HepG2 (cell line): ENCODE measurements at regions not wholly inside any gene's neighbourhood (a gene's known extent, or its start where the extent isn't known, plus 50 kb on each side); places are given as distances from the start of the nearest gene placed in this dataset.

Experiments
- ATAC-seq: fragments of 200-7000 bp; cut with Tn5 transposase; 3 replicates; pipeline ENCODE4 v1.9.1; 2020; ENCODE audit warnings: mild to moderate bottlenecking, moderate library complexity
- BruUV-seq: library from RNA; stranded (reverse); fragments of 400-500 nt; replicated peaks from 2 replicates; lab custom pipeline; 2021; lab: Mats Ljungman, UMichigan
- CTCF ChIA-PET: fragments of 300-600 bp; formaldehyde crosslinking; extraction: SDS; loops from one replicate; lab custom pipeline; 2021; ENCODE audit warnings: low total read pairs, inconsistent platforms, low intra/inter-chr PET ratio; lab: Yijun Ruan, JAX
- POLR2A ChIA-PET: fragments of 350-600 bp; sonication (Branson Sonifier 250); formaldehyde crosslinking; loops from one replicate; lab custom pipeline; 2020; ENCODE audit warnings: antibody characterized with exemption, inconsistent platforms; lab: Yijun Ruan, JAX
- DNase-seq: peaks from one replicate; pipeline ENCODE4 v3.0.0-alpha.2; 2015; ENCODE audit warnings: low spot score
- FAIRE-seq: peaks from 3 replicates; lab custom pipeline; 2011; peaks lifted over from hg19 to GRCh38; lab: Jason Lieb, UNC
- H2AFZ ChIP-seq: one replicate; pipeline ENCODE4 v1.6.1; 2011; ENCODE audit warnings: low read length, inconsistent platforms
- H3K27ac ChIP-seq: fragments of 300-600 bp; 3 replicates; pipeline ENCODE4 v1.8.0; 2011; ENCODE audit warnings: mixed run types, mild to moderate bottlenecking, mixed read lengths, low read length, inconsistent platforms; ENCODE audit not compliant: insufficient read depth; ENCODE audit errors: extremely low read length
- H3K27me3 ChIP-seq, 2 experiments: fragments of 200-600 bp in 1 of 2; 2 replicates in 1 of 2; 3 replicates in 1 of 2; pipeline versions ENCODE4 v1.6.0 to v1.8.0; 2011; ENCODE audit warnings: low read length in 2 of 2, mild to moderate bottlenecking in 2 of 2, moderate library complexity in 2 of 2, inconsistent platforms in 1 of 2; ENCODE audit not compliant: insufficient read depth in 2 of 2, control insufficient read depth in 1 of 2
- H3K36me3 ChIP-seq, 2 experiments: fragments of 200-600 bp in 1 of 2; replicated peaks in 1 of 2; 2 replicates in 1 of 2; 3 replicates in 1 of 2; pipeline versions ENCODE4 v1.5.1 to v1.8.0; 2011; ENCODE audit warnings: low read length in 2 of 2, inconsistent platforms in 1 of 2; ENCODE audit not compliant: insufficient read depth in 2 of 2, control insufficient read depth in 1 of 2
- H3K4me1 ChIP-seq: 2 replicates; pipeline ENCODE4 v1.5.1; 2012; ENCODE audit warnings: low read length, inconsistent platforms; ENCODE audit not compliant: insufficient read depth
- H3K4me2 ChIP-seq: 2 replicates; pipeline ENCODE4 v1.6.0; 2011; ENCODE audit warnings: low read depth, low read length, inconsistent platforms
- H3K4me3 ChIP-seq, 3 experiments: fragments of 200-600 bp in 1 of 3; sonication (generic), shearing (Covaris generic) in 1 of 3; replicated peaks in 1 of 3; 2 replicates each; pipeline ENCODE4 v1.5.1; 2011 to 2016; ENCODE audit warnings: low read length in 3 of 3, inconsistent platforms in 2 of 3, low read depth in 2 of 3, mild to moderate bottlenecking in 2 of 3, control low read depth in 1 of 3, mixed read lengths in 1 of 3; ENCODE audit not compliant: insufficient read depth in 1 of 3
- H3K79me2 ChIP-seq: one replicate; pipeline ENCODE4 v1.6.1; 2011; ENCODE audit warnings: low read length, inconsistent platforms; ENCODE audit not compliant: insufficient read depth
- H3K9ac ChIP-seq: 2 replicates; pipeline ENCODE4 v1.6.0; 2011; ENCODE audit warnings: mild to moderate bottlenecking, low read depth, low read length, inconsistent platforms; ENCODE audit not compliant: insufficient read depth
- H3K9me3 ChIP-seq: 2 replicates; pipeline ENCODE4 v1.5.1; 2012; ENCODE audit warnings: mild to moderate bottlenecking, low read length
- H4K20me1 ChIP-seq: 2 replicates; pipeline ENCODE4 v1.6.0; 2011; ENCODE audit warnings: inconsistent platforms, mild to moderate bottlenecking, low read length, moderate library complexity; ENCODE audit not compliant: insufficient read depth
- AGO2 ChIP-seq: fragments of 200-400 bp; formaldehyde crosslinking; optimal IDR thresholded peaks from 2 replicates; pipeline ENCODE3; 2017; ENCODE audit warnings: mild to moderate bottlenecking, low read depth, low read length, moderate library complexity
- HNF4A ChIP-seq: sonication (generic); formaldehyde crosslinking; IDR thresholded peaks from 2 replicates; pipeline ENCODE4 v1.4.0; 2020; ENCODE audit warnings: missing genetic modification reagents
- STAG1 ChIP-seq: sonication (generic); formaldehyde crosslinking; IDR thresholded peaks from 2 replicates; pipeline ENCODE4 v1.4.0; 2020; ENCODE audit warnings: missing genetic modification reagents
- TGIF2 ChIP-seq: IDR thresholded peaks from 2 replicates; pipeline ENCODE4 v1.6.1; 2016; ENCODE audit warnings: control low read depth, missing compliant biosample characterization
- ZNF678 ChIP-seq: sonication (generic); formaldehyde crosslinking; IDR thresholded peaks from 2 replicates; pipeline ENCODE4 v1.4.0; 2020; ENCODE audit warnings: mild to moderate bottlenecking, missing genetic modification reagents
- WGBS: methylation state at CpG from one replicate; pipeline ENCODE4 v1.1.6; 2017; ENCODE audit warnings: low lambda C conversion rate; 5-methylcytosine and 5-hydroxymethylcytosine counted together
- in situ Hi-C: cut with HindIII; loops from 2 replicates; pipeline ENCODE4 v1.10.0; 2017; ENCODE audit warnings: low pct_unique_long_range_greater_than_20kb; ENCODE audit not compliant: extremely low pct_ligation_motif_present
- intact Hi-C: fragments of 100-400 bp; cut with micrococcal nuclease; formaldehyde crosslinking; loops from one replicate; pipeline ENCODE4 v1.10.0; 2022; ENCODE audit not compliant: unreplicated experiment
- TF ChIP-seq, protein P1 (sequence below): sonication (generic); formaldehyde crosslinking; IDR thresholded peaks from 2 replicates; pipeline ENCODE4 v1.4.0; 2020; ENCODE audit warnings: mild to moderate bottlenecking, missing genetic modification reagents, borderline replicate concordance
- TF ChIP-seq, protein P2 (sequence below): sonication (generic); formaldehyde crosslinking; IDR thresholded peaks from 2 replicates; pipeline ENCODE4 v1.5.1; 2020; ENCODE audit warnings: mild to moderate bottlenecking, missing genetic modification reagents, borderline replicate concordance
- TF ChIP-seq, protein P3 (sequence below): sonication (generic); formaldehyde crosslinking; IDR thresholded peaks from 2 replicates; pipeline ENCODE4 v1.4.0; 2020; ENCODE audit warnings: missing genetic modification reagents, borderline replicate concordance

DNA sequence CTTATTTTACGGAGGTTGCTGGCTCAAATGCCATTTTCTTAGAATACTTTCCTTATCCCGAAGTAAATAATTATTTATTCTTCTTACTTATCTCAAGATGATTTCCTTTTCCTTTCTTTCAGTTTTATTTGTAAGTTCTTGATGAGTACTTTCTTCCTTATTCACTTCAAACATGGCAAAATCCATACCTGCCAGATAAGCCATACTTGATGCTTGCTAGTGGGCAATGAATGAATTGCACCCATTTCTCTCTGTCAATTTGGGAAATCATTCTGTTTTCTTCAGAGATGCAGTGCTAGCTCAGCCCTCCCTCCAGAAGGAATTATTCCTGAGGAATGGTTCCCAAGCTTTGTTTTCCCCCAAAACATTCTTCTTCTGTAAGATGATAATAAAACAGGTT lies 598.3 kb downstream of the SPRY1 start:
- Histone ChIP-seq H3K36me3 (no peaks in the 10 kb centered on the region), H3K4me1 (no peaks in the 10 kb centered on the region), H3K27ac (no peak overlapping the region), H3K9ac (no peak overlapping the region), H2AFZ (no peak overlapping the region), H3K27me3 (no peaks in the 10 kb centered on the region), H3K4me3 (no peak overlapping the region), H4K20me1 (no peaks in the 10 kb centered on the region), H3K79me2 (no peaks in the 10 kb centered on the region), H3K9me3 (no peaks in the 10 kb centered on the region), H3K4me2 (no peak overlapping the region)
- in situ Hi-C loops (loop anchor here (5.0 kb wide), 1 partner anchor 223 kb away; no protein-coding TSS in a partner anchor), intact Hi-C loops (loop anchor here (10.0 kb wide), 1 partner anchor 890 kb away; no protein-coding TSS in a partner anchor)
- DNase-seq (no peak), FAIRE-seq (peak; percentile 62), ATAC-seq (peak; percentile 56; the same call in 2 of the 3 replicates)
- WGBS: 6% methylated on average over 2 of the region's 2 CpGs
- no TSS peak for BruUV-seq
- no peak for TF ChIP-seq AGO2
- no peak for TF ChIP-seq HNF4A (CRISPR knock-in tag)
- no peak for TF ChIP-seq ZNF678
- TF ChIP-seq STAG1: peak; percentile 17; the same call in 1 of the 2 replicates
- POLR2A ChIA-PET: no interaction called here
- CTCF ChIA-PET: no interaction called here

DNA sequence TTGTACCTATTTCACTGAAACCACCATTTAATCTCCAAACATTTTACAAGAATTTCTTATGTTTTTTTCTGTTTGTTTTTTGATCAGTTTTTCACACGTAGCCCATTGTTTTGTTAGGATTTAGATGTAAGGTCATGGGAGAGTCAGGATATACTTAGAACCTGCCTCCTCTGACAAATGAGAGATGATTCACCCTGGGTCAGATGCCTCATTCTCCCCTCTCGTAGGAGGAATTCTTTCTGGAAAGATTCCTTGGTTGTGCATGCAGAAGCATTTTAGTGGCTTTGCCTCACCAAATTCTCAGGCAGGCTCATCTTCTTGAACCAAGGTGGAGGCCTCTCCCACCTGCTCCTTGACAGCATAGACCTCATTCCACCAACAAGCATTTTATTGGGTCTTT lies 599.3 kb downstream of the SPRY1 start:
- Histone ChIP-seq H3K36me3 (no peaks in the 10 kb centered on the region), H3K79me2 (no peaks in the 10 kb centered on the region), H3K4me2 (no peak overlapping the region), H3K9ac (no peak overlapping the region), H3K27ac (no peak overlapping the region), H2AFZ (no peak overlapping the region), H3K4me1 (no peaks in the 10 kb centered on the region), H4K20me1 (no peaks in the 10 kb centered on the region), H3K4me3 (no peak overlapping the region), H3K27me3 (no peaks in the 10 kb centered on the region), H3K9me3 (no peaks in the 10 kb centered on the region)
- ChIA-PET CTCF (no interaction called here), POLR2A (no interaction called here)
- FAIRE-seq (no peak), ATAC-seq (no peak), DNase-seq (no peak)
- WGBS: 0% methylated on average over 2 of the region's 2 CpGs
- in situ Hi-C loops: no loop called here
- intact Hi-C loops: loop anchor here (10.0 kb wide), 1 partner anchor 891 kb away; no protein-coding TSS in a partner anchor
- no TSS peak for BruUV-seq
- TF ChIP-seq, protein P1, sequence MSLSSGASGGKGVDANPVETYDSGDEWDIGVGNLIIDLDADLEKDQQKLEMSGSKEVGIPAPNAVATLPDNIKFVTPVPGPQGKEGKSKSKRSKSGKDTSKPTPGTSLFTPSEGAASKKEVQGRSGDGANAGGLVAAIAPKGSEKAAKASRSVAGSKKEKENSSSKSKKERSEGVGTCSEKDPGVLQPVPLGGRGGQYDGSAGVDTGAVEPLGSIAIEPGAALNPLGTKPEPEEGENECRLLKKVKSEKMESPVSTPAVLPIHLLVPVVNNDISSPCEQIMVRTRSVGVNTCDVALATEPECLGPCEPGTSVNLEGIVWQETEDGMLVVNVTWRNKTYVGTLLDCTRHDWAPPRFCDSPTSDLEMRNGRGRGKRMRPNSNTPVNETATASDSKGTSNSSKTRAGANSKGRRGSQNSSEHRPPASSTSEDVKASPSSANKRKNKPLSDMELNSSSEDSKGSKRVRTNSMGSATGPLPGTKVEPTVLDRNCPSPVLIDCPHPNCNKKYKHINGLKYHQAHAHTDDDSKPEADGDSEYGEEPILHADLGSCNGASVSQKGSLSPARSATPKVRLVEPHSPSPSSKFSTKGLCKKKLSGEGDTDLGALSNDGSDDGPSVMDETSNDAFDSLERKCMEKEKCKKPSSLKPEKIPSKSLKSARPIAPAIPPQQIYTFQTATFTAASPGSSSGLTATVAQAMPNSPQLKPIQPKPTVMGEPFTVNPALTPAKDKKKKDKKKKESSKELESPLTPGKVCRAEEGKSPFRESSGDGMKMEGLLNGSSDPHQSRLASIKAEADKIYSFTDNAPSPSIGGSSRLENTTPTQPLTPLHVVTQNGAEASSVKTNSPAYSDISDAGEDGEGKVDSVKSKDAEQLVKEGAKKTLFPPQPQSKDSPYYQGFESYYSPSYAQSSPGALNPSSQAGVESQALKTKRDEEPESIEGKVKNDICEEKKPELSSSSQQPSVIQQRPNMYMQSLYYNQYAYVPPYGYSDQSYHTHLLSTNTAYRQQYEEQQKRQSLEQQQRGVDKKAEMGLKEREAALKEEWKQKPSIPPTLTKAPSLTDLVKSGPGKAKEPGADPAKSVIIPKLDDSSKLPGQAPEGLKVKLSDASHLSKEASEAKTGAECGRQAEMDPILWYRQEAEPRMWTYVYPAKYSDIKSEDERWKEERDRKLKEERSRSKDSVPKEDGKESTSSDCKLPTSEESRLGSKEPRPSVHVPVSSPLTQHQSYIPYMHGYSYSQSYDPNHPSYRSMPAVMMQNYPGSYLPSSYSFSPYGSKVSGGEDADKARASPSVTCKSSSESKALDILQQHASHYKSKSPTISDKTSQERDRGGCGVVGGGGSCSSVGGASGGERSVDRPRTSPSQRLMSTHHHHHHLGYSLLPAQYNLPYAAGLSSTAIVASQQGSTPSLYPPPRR (CRISPR knock-in tag): no peak
- TF ChIP-seq, protein P2, sequence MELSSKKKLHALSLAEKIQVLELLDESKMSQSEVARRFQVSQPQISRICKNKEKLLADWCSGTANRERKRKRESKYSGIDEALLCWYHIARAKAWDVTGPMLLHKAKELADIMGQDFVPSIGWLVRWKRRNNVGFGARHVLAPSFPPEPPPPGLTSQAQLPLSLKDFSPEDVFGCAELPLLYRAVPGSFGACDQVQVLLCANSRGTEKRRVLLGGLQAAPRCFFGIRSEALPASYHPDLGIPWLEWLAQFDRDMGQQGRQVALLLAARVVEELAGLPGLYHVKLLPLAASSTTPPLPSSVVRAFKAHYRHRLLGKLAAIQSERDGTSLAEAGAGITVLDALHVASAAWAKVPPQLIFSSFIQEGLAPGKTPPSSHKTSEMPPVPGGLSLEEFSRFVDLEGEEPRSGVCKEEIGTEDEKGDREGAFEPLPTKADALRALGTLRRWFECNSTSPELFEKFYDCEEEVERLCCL (CRISPR knock-in tag): no peak
- TF ChIP-seq, protein P3, sequence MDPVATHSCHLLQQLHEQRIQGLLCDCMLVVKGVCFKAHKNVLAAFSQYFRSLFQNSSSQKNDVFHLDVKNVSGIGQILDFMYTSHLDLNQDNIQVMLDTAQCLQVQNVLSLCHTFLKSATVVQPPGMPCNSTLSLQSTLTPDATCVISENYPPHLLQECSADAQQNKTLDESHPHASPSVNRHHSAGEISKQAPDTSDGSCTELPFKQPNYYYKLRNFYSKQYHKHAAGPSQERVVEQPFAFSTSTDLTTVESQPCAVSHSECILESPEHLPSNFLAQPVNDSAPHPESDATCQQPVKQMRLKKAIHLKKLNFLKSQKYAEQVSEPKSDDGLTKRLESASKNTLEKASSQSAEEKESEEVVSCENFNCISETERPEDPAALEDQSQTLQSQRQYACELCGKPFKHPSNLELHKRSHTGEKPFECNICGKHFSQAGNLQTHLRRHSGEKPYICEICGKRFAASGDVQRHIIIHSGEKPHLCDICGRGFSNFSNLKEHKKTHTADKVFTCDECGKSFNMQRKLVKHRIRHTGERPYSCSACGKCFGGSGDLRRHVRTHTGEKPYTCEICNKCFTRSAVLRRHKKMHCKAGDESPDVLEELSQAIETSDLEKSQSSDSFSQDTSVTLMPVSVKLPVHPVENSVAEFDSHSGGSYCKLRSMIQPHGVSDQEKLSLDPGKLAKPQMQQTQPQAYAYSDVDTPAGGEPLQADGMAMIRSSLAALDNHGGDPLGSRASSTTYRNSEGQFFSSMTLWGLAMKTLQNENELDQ (CRISPR knock-in tag): no peak
- no peak for TF ChIP-seq TGIF2 (CRISPR knock-in tag)
